Activated CD4-positive, alpha-beta T cell treated with anti-CD3 and anti-CD28 coated beads, Interleukin-10, Interleukin-2, amounts not matched to agents 100 ng/mL and 50 ng/mL, durations not matched to agents 16 hours and 8 hours (primary cell): ENCODE measurements at regions not wholly inside any gene's neighbourhood (a gene's known extent, or its start where the extent isn't known, plus 50 kb on each side); places are given as distances from the start of the nearest gene placed in this dataset.

ENCODE experiments used
- DNase-seq: peaks from one replicate; pipeline ENCODE4 v3.0.0-alpha.2; 2020

- DNase-seq, result no peak
Observed at GRCh38 chr17:56690441-56691291, 97.2 kb downstream of the NOG start.

DNA sequence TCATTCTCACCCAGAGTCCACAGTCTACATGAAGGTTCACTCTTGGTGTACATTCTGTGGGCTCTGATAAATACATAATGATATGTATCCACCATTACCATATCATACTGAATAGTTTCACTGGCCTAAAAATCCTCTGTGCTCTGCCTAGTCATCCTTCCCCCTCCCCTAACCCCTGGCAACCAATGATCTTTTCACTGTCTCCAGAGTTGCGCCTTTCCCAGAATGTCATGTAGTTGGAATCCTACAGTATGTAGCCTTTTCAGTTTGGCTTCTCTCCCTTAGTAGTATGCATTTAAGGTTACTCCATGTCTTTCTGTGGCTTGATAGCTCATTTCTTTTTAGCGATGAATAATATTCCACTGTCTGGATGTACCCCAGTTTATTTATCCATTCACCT is 101.3 kb downstream of the NOG start:
- DNase-seq, result no peak

- no peak for DNase-seq
Observed at GRCh38 chr17:56697190-56697589, 103.7 kb downstream of the NOG start.

DNA sequence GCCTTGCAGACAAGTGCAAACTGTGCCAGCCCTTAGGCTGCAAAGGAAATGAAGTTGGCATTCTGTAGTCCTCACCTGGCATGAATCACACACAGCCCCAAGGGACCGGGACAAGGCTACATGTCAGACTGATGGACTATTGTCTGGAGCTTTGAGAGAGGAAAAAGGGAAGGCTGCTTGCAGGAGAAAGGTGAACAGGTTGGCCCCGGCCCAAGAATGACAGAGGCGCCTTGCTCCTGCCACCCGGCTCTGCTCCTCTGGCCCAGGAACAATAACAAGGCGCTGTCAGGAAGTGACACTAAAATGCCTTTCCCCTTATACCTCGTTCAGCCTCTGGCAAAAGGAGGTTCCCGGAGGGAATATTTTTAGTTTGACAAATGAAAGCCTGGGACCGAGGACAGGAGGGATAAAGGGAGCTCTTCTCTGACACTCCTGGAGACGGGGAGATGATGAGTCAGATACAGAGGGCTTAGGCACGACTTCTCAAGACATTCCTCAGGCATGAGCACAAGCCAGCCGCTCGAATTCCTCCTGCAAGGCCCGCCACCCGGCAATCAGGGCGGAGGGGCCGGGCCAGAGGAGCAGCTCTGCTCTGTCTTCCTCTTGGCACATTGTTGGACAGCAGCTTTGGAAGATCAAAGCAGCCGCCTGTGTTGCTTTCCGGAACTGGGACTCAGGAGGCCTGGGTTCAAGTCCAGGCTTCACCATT is 105.8 kb downstream of the NOG start:
- no peak for DNase-seq

DNA sequence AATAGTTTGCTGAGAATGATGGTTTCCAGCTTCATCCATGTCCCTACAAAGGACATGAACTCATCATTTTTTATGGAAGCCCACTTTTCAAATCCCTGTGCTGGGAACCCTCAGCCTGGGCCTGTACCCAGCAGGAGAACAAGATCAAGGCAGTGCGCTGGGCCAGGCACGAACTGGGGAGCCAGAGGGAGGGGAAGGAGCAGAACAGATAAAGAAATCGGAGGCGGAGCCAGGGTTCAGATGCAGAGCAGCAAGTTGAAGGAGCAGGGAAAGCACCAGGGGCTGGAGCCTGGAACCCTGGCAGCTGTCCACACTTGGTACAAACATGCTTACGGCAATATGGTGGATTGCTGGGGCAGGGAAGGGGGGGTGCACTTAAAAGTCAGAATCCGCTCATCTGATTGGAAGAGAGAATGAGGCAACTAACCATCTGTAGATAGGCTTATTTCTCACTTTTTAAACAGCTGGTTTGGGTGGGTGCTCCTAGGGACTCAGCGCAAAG is 107.5 kb downstream of the NOG start:
- DNase-seq, result no peak

DNA sequence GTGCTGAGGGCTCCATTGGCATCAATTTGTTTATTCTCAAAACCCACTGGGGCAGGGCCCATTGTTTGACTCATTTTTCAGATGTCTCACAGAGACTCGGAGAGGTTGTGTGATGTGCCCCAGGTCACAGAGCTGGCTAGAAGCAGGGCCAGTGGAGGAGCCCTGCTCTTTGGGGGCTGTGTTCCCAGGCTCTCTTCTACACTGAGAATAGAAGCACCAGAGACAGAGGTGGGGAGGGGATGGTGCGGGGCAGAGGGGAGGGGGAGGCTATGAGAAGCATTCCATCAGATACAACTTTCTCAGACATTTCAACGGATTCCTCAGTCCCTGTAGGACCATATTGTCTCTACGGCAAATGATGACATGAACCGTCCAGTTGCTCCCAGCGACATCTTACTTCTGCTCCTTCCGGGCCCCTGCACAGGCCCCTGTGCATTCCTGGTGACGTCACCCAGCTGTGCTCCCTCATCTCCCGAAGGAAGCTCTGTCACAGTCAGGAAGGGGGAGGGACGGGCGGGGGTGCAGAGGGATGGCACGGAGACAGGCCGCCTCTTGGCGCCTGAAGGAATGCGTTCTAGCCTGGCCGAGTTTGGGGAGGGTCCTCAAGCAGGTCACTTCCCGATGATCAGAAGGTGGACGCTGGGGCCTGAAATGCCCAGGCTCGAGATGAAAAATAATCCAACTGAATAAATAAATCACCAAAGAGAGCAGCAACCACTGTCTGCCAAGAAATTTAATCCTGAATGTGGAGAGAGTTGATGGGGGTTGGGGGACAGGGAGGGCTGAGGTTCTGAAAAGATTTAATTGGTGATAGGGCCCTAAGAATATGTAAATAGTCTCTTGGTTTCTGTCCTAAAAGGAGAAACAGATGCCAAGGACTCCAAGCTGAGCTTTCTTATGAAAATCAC is 114.1 kb downstream of the NOG start:
- DNase-seq, result no peak

DNA sequence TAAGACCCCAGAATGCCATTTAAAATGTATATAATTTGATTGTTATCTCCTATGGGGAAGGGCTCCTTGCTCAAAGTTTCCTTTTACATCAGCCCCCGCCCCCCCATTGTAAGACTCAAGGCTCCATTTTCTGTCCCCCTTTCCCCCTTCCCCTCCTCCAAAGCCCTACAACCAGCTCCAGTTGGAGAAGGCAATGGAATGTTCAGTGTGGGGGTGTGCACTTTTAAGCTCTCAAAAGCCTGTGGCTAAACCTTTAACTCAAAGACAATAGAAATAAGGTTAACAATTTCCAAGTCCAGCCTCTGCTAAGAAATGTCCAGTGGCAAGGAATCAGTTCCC is 114.7 kb downstream of the NOG start:
- DNase-seq, result no peak

- DNase-seq, result no peak
Observed at GRCh38 chr17:56708670-56709410, 115.3 kb downstream of the NOG start.

DNA sequence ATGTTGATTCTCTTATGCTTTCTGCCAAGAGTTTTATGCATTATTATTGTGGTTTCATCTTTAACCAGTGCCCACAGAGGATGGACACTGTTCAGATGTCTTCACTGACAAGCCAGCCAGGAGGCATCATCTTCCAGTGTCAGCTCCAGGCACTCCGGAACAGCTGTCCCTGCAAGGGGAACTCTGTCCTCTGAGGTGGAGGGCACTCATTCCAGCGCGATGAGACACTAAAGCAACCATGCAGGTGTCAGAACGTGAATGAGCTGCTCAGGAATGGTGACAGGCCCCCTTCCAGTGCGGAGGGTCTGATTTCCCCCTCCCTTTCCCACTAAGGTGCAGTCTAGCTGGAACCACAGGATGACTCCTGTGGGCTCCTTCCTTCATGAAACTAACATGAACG is 117.5 kb downstream of the NOG start:
- no peak for DNase-seq

DNA sequence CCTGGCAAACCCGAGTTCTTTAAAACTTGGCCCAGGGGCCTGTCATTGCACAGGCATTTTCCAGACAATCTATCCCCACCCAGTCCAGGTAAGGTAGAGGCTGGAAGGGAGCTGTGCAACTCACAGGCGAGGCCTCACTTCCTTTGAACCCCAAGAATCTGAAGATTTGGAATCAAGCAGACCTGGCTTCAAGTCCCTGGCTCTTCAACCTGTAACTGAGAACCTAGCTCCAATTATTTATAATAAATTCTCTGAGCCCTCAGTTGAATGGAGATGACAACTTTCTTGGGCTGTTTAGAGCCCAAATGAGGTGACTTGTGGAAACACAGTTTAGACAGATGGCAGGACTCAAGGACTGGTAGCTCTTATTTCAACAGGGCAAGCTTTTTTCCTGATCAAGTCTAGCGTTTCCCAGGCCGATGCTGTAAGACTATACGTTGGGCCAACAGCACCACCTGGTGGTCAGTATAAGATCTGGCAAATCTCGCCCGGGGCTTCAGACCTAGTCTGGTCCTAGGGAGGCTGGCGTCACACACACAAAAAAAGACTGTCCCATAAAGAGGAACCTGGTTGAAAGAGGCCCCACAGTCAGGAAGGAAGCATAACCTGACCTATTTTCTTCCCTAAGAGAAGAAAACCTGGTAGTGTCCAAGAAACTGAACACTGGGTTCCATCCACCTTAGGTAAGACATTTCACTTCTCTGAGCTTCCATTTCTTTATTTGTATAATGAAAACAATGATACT is 117.9 kb downstream of the C17orf67 start:
- DNase-seq, result peak; percentile 80

DNA sequence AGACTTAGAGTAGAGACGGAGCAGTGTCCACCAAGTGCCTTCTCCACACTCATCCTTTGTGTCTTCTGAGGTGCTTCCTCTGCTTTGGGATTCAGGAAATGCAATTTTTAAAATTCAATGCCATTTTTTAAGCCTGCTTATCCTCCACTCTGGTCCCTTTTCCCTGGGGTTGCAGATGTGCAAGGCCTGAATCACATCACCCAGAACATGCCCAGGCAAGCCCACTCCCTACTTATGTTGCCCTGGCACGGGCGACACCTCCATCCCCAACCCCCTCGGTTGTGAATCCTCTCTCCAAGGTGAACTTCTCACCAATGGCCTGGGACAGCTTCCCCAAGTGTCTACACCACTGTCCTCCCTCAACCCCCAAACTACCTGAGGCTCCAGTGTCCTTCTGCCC is 116.2 kb downstream of the C17orf67 start:
- no peak for DNase-seq

DNA sequence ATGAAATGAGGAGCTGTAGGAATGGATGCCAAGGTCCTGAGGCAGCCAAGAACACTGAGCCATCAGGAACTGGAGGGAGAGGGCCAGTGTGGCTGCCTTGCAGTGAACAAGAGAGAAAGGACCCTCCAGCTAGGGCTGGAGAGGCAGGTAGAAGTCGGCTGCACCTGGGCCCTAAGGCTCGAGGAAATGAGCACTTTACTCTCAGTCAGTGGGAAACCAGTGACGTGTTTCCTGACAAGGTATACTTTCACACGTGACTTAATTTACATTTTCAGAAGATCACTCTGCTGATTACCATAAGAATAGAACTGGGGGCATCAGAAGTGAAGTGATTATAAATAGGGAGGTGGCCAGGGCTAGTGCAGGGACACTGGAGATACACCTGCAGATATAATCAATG is 115.2 kb downstream of the C17orf67 start:
- no peak for DNase-seq

GRCh38 chr17:56723421-56723820 is 110.3 kb downstream of the C17orf67 start:
- DNase-seq, result no peak

- no peak for DNase-seq
Observed at GRCh38 chr17:56724664-56725063, 109.1 kb downstream of the C17orf67 start.

GRCh38 chr17:56725144-56725543 is 108.6 kb downstream of the C17orf67 start:
- DNase-seq, result no peak

- no peak for DNase-seq
Observed at GRCh38 chr17:56727876-56728617, 105.7 kb downstream of the C17orf67 start.

GRCh38 chr17:56731096-56731495 is 102.6 kb downstream of the C17orf67 start:
- peak; percentile 15 for DNase-seq

- no peak for DNase-seq
Observed at GRCh38 chr17:56733833-56734232, 99.9 kb downstream of the C17orf67 start.

- no peak for DNase-seq
Observed at GRCh38 chr17:56735842-56736241, 97.9 kb downstream of the C17orf67 start.

GRCh38 chr17:56737421-56738161 is 96.1 kb downstream of the C17orf67 start:
- no peak for DNase-seq
